HG03354 (cell line): ENCODE measurements at regions not wholly inside any gene's neighbourhood (a gene's known extent, or its start where the extent isn't known, plus 50 kb on each side); places are given as distances from the start of the nearest gene placed in this dataset.

Experiments
- ATAC-seq: cut with Tn5 transposase; IDR thresholded peaks from one replicate; pipeline ENCODE4 v1.9.1; 2021; ENCODE audit warnings: mild to moderate bottlenecking; ENCODE audit not compliant: unreplicated experiment, poor library complexity, severe bottlenecking

- ATAC-seq: no peak
Measured at GRCh38 chr2:16128746-16129610, 188.6 kb downstream of the MYCN start.

- no peak for ATAC-seq
Measured at GRCh38 chr2:16127958-16128357, 187.6 kb downstream of the MYCN start.

- no peak for ATAC-seq
Measured at GRCh38 chr2:16127276-16127940, 187.1 kb downstream of the MYCN start.

- no peak for ATAC-seq
Measured at GRCh38 chr2:16126517-16127275, 186.3 kb downstream of the MYCN start.

GRCh38 chr2:16125614-16126516 is 185.5 kb downstream of the MYCN start:
- ATAC-seq: no peak

- ATAC-seq: no peak
Measured at GRCh38 chr2:16124881-16125613, 184.7 kb downstream of the MYCN start.

GRCh38 chr2:16123856-16124780 is 183.8 kb downstream of the MYCN start:
- ATAC-seq: no peak

GRCh38 chr2:16123421-16123820 is 183.1 kb downstream of the MYCN start:
- ATAC-seq: no peak

- ATAC-seq: no peak
Measured at GRCh38 chr2:16122556-16122955, 182.2 kb downstream of the MYCN start.

- no peak for ATAC-seq
Measured at GRCh38 chr2:16121986-16122390, 181.6 kb downstream of the MYCN start.

- no peak for ATAC-seq
Measured at GRCh38 chr2:16121231-16121985, 181.1 kb downstream of the MYCN start.

- ATAC-seq: no peak
Measured at GRCh38 chr2:16120591-16121180, 180.3 kb downstream of the MYCN start.

- ATAC-seq: no peak
Measured at GRCh38 chr2:16119741-16120140, 179.4 kb downstream of the MYCN start.

- no peak for ATAC-seq
Measured at GRCh38 chr2:16118611-16119590, 178.6 kb downstream of the MYCN start.

- ATAC-seq: no peak
Measured at GRCh38 chr2:16117791-16118610, 177.7 kb downstream of the MYCN start.
